ENCODE measurements at regions not wholly inside any gene's neighbourhood (a gene's known extent, or its start where the extent isn't known, plus 50 kb on each side); places are given as distances from the start of the nearest gene placed in this dataset.

GRCh38 chr7:12069757-12070156, 141.3 kb upstream of the TMEM106B start:
- Histone ChIP-seq H3K4me3 (ENCODE audit: low read length) (no peak overlapping the region), H3K9ac (ENCODE audit: low read length) (no peak overlapping the region), H3F3A (ENCODE audit: insufficient read depth, low read length) (no peaks in the 10 kb centered on the region), H4K20me1 (ENCODE audit: insufficient read depth, low read length) (no peaks in the 10 kb centered on the region), H3K4me1 (ENCODE audit: low read length) (no peaks in the 10 kb centered on the region), H3K9me2 (replicated peaks; ENCODE audit: insufficient read depth, low read length) (no peaks in the 10 kb centered on the region), H3K9me3 (replicated peaks; ENCODE audit: insufficient read depth, low read length) (no peaks in the 10 kb centered on the region), H3K36me3 (replicated peaks; ENCODE audit: insufficient read depth, low read length) (no peaks in the 10 kb centered on the region), H3K4me2 (ENCODE audit: low read depth, low read length) (no peak overlapping the region), H2AFZ (ENCODE audit: low read length) (no peak overlapping the region), H3K27me3 (replicated peaks; ENCODE audit: insufficient read depth, low read length) (no peaks in the 10 kb centered on the region), H3K27ac (ENCODE audit: low read length) (no peak overlapping the region), H3K79me2 (ENCODE audit: low read length) (no peaks in the 10 kb centered on the region)
- no peak for DNase-seq
- TF ChIP-seq EZH2phosphoT487 (IDR thresholded peaks at IDR 0.05; ENCODE audit: low read length), result no peak
- no peak for TF ChIP-seq EZH2 (optimal IDR thresholded peaks at IDR 0.05; ENCODE audit: low read depth, low read length)
- no peak for TF ChIP-seq CTCF (IDR thresholded peaks at IDR 0.05; ENCODE audit: low read length)

DNA sequence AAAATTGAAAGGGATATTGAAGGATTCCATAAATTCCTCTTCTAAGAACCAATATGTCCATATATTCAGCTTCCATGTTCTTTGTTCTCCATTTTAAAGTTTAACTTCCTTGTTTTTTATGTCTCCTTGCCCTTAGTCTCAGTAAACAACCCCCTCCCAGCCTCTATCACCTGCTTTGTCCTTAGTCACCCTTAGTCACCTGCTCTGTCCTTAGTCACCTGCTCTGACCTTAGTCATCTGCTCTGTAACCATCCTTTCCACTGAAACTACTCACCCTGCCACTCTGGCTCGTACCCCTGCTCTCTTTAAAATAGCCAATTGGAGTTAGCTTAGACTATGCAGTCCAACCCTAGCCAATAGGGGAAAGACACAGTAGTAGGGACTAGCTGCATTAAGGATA, 136.2 kb upstream of the TMEM106B start:
- H4K20me1 ChIP-seq (ENCODE audit: insufficient read depth, low read length), result no peaks in the 10 kb centered on the region
- no peak overlapping the region for H3K9ac ChIP-seq (ENCODE audit: low read length)
- H2AFZ ChIP-seq (ENCODE audit: low read length), result no peak overlapping the region
- DNase-seq, result no peak
- H3K4me2 ChIP-seq (ENCODE audit: low read depth, low read length), result no peak overlapping the region
- H3K27me3 ChIP-seq (replicated peaks; ENCODE audit: insufficient read depth, low read length), result no peaks in the 10 kb centered on the region
- H3F3A ChIP-seq (ENCODE audit: insufficient read depth, low read length), result no peaks in the 10 kb centered on the region
- H3K4me1 ChIP-seq (ENCODE audit: low read length), result no peaks in the 10 kb centered on the region
- no peaks in the 10 kb centered on the region for H3K9me3 ChIP-seq (replicated peaks; ENCODE audit: insufficient read depth, low read length)
- no peaks in the 10 kb centered on the region for H3K79me2 ChIP-seq (ENCODE audit: low read length)
- H3K4me3 ChIP-seq (ENCODE audit: low read length), result no peak overlapping the region
- TF ChIP-seq EZH2phosphoT487 (IDR thresholded peaks at IDR 0.05; ENCODE audit: low read length) (no peak), EZH2 (optimal IDR thresholded peaks at IDR 0.05; ENCODE audit: low read depth, low read length) (no peak), CTCF (IDR thresholded peaks at IDR 0.05; ENCODE audit: low read length) (no peak)
- H3K36me3 ChIP-seq (replicated peaks; ENCODE audit: insufficient read depth, low read length), result no peaks in the 10 kb centered on the region
- H3K9me2 ChIP-seq (replicated peaks; ENCODE audit: insufficient read depth, low read length), result no peaks in the 10 kb centered on the region
- no peak overlapping the region for H3K27ac ChIP-seq (ENCODE audit: low read length)

- H2AFZ ChIP-seq (ENCODE audit: low read length), result no peak overlapping the region
- no peaks in the 10 kb centered on the region for H3K36me3 ChIP-seq (replicated peaks; ENCODE audit: insufficient read depth, low read length)
- H3K27me3 ChIP-seq (replicated peaks; ENCODE audit: insufficient read depth, low read length), result no peaks in the 10 kb centered on the region
- TF ChIP-seq CTCF (IDR thresholded peaks at IDR 0.05; ENCODE audit: low read length) (no peak), EZH2 (optimal IDR thresholded peaks at IDR 0.05; ENCODE audit: low read depth, low read length) (no peak), EZH2phosphoT487 (IDR thresholded peaks at IDR 0.05; ENCODE audit: low read length) (no peak)
- no peak overlapping the region for H3K9ac ChIP-seq (ENCODE audit: low read length)
- H3K79me2 ChIP-seq (ENCODE audit: low read length), result no peaks in the 10 kb centered on the region
- no peak overlapping the region for H3K4me2 ChIP-seq (ENCODE audit: low read depth, low read length)
- no peaks in the 10 kb centered on the region for H3F3A ChIP-seq (ENCODE audit: insufficient read depth, low read length)
- no peaks in the 10 kb centered on the region for H4K20me1 ChIP-seq (ENCODE audit: insufficient read depth, low read length)
- no peaks in the 10 kb centered on the region for H3K9me2 ChIP-seq (replicated peaks; ENCODE audit: insufficient read depth, low read length)
- DNase-seq, result no peak
- H3K4me1 ChIP-seq (ENCODE audit: low read length), result no peaks in the 10 kb centered on the region
- no peaks in the 10 kb centered on the region for H3K9me3 ChIP-seq (replicated peaks; ENCODE audit: insufficient read depth, low read length)
- H3K4me3 ChIP-seq (ENCODE audit: low read length), result no peak overlapping the region
- H3K27ac ChIP-seq (ENCODE audit: low read length), result no peak overlapping the region
These were observed 131.1 kb upstream of the TMEM106B start for GRCh38 chr7:12080006-12080405.

All from MM.1S (cell line).